ENCODE measurements at regions not wholly inside any gene's neighbourhood (a gene's known extent, or its start where the extent isn't known, plus 50 kb on each side); places are given as distances from the start of the nearest gene placed in this dataset.

GRCh38 chr2:164363646-164364045 lies 257.6 kb downstream of the GRB14 start:
- ATAC-seq = no peak
- BruUV-seq (replicated peaks) = no TSS peak

More at GRCh38 chr2:164363646-164364045, 257.6 kb downstream of the GRB14 start:
- H3K9me2 ChIP-seq (ENCODE audit: insufficient read depth) = no peaks in the 10 kb centered on the region
- ChIA-PET RAD21 (ENCODE audit: low non-redundant PET in 1 of 2, low total read pairs in 2 of 2, uncharacterized antibody in 2 of 2, unreplicated experiment in 2 of 2) (no interaction called here), POLR2A (no interaction called here), CTCF (no interaction called here)
- intact Hi-C loops (cut with micrococcal nuclease) = no loop called here
- no peak overlapping the region for H3K4me3 ChIP-seq (replicated peaks in 1 of 2; ENCODE audit: low read depth in 1 of 2, low read length in 2 of 2)
- no peaks in the 10 kb centered on the region for H3K9me3 ChIP-seq (ENCODE audit: control insufficient read depth in 1 of 2, insufficient read depth in 1 of 2, low read depth in 1 of 2, low read length in 2 of 2)
- H3K4me2 ChIP-seq (ENCODE audit: low read length) = no peak overlapping the region
- TF ChIP-seq CBX3 (IDR thresholded peaks at IDR 0.05; ENCODE audit: low read depth) (no peak), ELF1 (IDR thresholded peaks at IDR 0.05; ENCODE audit: borderline replicate concordance, low read depth) (no peak), POLR2AphosphoS5 (IDR thresholded peaks at IDR 0.05; ENCODE audit: low read depth, low read length) (no peak), RAD21 (IDR thresholded peaks at IDR 0.05; ENCODE audit: low read depth) (no peak), ZFX (IDR thresholded peaks at IDR 0.05) (no peak), YY1 (IDR thresholded peaks at IDR 0.05; ENCODE audit: extremely low read depth, insufficient replicate concordance, low read depth, low read length) (no peak), EGR1 (IDR thresholded peaks at IDR 0.05; ENCODE audit: low read depth) (no peak), ATF3 (IDR thresholded peaks at IDR 0.05) (no peak), SRF (IDR thresholded peaks at IDR 0.05; ENCODE audit: low read depth) (no peak), JUND (IDR thresholded peaks at IDR 0.05) (no peak), REST (IDR thresholded peaks at IDR 0.05; ENCODE audit: low read depth) (no peak), FOSL1 (IDR thresholded peaks at IDR 0.05; ENCODE audit: low read depth) (no peak), TCF7L2 (IDR thresholded peaks at IDR 0.05; ENCODE audit: borderline replicate concordance, extremely low read depth, insufficient read depth, insufficient read length) (no peak), POLR2A (IDR thresholded peaks at IDR 0.05; ENCODE audit: borderline replicate concordance, extremely low read depth, insufficient read depth, insufficient read length) (no peak), CEBPB (IDR thresholded peaks at IDR 0.05; ENCODE audit: low read depth) (no peak)
- no peaks in the 10 kb centered on the region for H3K79me2 ChIP-seq (ENCODE audit: insufficient read depth, low read length)
- H2AFZ ChIP-seq (ENCODE audit: low read depth, low read length, poor library complexity, severe bottlenecking) = no peak overlapping the region
- peaks cover 9% of the 10 kb centered on the region for H3K27me3 ChIP-seq (ENCODE audit: insufficient read depth, low read length)
- H3K36me3 ChIP-seq (ENCODE audit: control insufficient read depth in 1 of 2, insufficient read depth in 2 of 2, low read length in 2 of 2) = no peaks in the 10 kb centered on the region
- no peak overlapping the region for H3K27ac ChIP-seq (ENCODE audit: low read depth, low read length)
- no peaks in the 10 kb centered on the region for H4K20me1 ChIP-seq (ENCODE audit: insufficient read depth)
- no peaks in the 10 kb centered on the region for H3K4me1 ChIP-seq (ENCODE audit: control insufficient read depth in 1 of 2, insufficient read depth in 2 of 2, low read length in 2 of 2)
- H3K9ac ChIP-seq (ENCODE audit: low read length) = no peak overlapping the region
- no peak for DNase-seq (ENCODE audit: low read depth, low spot score)
